Activated CD4-positive, alpha-beta memory T cell treated with anti-CD3 and anti-CD28 coated beads for 36 hours (primary cell): ENCODE measurements at regions not wholly inside any gene's neighbourhood (a gene's known extent, or its start where the extent isn't known, plus 50 kb on each side); places are given as distances from the start of the nearest gene placed in this dataset.

Source experiments
- CTCF ChIA-PET: fragments of 350-600 bp; sonication (Branson Sonifier 250); formaldehyde crosslinking; loops from one replicate; lab custom pipeline; 2021; ENCODE audit warnings: antibody characterized with exemption, inconsistent platforms; lab: Charles Lee
- POLR2A ChIA-PET: fragments of 350-600 bp; sonication (Branson Sonifier 250); formaldehyde crosslinking; loops from one replicate; lab custom pipeline; 2021; ENCODE audit warnings: antibody characterized with exemption; lab: Charles Lee
- DNase-seq: peaks from one replicate; pipeline ENCODE4 v3.0.0-alpha.2; 2020
- H3K27ac Mint-ChIP-seq: one replicate; pipeline ENCODE4 v1.8.0; 2021; ENCODE audit warnings: mixed read lengths
- H3K27me3 Mint-ChIP-seq: one replicate; pipeline ENCODE4 v1.8.0; 2021; ENCODE audit warnings: mixed read lengths
- H3K36me3 Mint-ChIP-seq: one replicate; pipeline ENCODE4 v1.8.0; 2021; ENCODE audit warnings: mixed read lengths
- H3K4me1 Mint-ChIP-seq: one replicate; pipeline ENCODE4 v1.8.0; 2021; ENCODE audit warnings: low read depth, mixed read lengths
- H3K4me3 Mint-ChIP-seq: one replicate; pipeline ENCODE4 v1.8.0; 2021; ENCODE audit warnings: mild to moderate bottlenecking, mixed read lengths
- H3K9me3 Mint-ChIP-seq: one replicate; pipeline ENCODE4 v1.8.0; 2021; ENCODE audit warnings: mixed read lengths
- intact Hi-C: fragments of 100-400 bp; cut with micrococcal nuclease; formaldehyde crosslinking; loops from one replicate; pipeline ENCODE4 v1.15.1; 2023

DNA sequence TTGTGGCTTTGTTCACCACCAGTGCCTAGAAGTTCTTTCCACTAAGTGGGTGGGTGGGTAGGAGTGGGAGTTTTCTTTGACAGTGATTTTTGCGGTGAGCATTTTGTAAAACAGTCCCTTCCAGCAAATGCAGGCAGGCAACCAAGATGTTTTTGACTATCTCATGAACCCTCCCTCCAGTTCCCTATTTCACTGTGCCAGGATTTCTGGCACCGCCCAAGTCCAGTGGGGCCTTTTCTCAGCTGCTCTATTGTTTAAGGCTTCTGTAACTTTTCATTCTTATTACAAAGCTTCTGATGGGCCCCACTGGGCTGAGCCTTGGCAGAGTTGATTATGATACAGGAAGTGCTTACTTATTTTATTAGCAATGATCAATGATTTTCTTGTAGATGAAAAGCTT is 236.0 kb downstream of the EDEM1 start:
- ChIA-PET POLR2A (no interaction called here), CTCF (interaction anchor here (1.5 kb wide), 1 partner anchor 34 kb away, joined by 3 read pairs; no protein-coding TSS in a partner anchor)
- Mint-ChIP-seq H3K4me3 (no peak overlapping the region), H3K27me3 (peaks cover 1% of the 10 kb centered on the region), H3K9me3 (no peaks in the 10 kb centered on the region), H3K36me3 (no peaks in the 10 kb centered on the region), H3K27ac (no peak overlapping the region), H3K4me1 (peaks cover 4% of the 10 kb centered on the region)
- intact Hi-C loops: loop anchor here (10.0 kb wide), 2 partner anchors 141 to 311 kb away; no protein-coding TSS in a partner anchor
- DNase-seq: no peak

DNA sequence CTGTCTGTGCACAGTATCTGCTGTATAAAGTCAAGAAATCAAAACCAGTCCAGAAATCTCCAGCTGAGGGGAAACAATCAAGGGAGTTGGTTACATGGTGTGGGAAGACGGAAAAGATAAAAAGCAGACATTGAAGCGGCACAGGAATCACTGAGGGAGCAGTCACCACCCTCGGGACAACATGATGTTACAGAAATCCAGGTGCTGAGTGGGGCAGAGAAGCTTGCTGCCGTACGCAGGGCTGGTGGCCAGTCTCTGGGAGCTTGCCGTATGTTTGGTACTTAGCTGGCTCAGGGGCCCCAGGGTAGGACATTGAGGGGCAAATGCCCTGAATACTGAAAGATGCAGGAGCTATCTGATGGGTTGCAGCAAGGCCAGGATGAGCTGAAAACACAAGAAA is 237.9 kb downstream of the EDEM1 start:
- POLR2A ChIA-PET: no interaction called here

DNA sequence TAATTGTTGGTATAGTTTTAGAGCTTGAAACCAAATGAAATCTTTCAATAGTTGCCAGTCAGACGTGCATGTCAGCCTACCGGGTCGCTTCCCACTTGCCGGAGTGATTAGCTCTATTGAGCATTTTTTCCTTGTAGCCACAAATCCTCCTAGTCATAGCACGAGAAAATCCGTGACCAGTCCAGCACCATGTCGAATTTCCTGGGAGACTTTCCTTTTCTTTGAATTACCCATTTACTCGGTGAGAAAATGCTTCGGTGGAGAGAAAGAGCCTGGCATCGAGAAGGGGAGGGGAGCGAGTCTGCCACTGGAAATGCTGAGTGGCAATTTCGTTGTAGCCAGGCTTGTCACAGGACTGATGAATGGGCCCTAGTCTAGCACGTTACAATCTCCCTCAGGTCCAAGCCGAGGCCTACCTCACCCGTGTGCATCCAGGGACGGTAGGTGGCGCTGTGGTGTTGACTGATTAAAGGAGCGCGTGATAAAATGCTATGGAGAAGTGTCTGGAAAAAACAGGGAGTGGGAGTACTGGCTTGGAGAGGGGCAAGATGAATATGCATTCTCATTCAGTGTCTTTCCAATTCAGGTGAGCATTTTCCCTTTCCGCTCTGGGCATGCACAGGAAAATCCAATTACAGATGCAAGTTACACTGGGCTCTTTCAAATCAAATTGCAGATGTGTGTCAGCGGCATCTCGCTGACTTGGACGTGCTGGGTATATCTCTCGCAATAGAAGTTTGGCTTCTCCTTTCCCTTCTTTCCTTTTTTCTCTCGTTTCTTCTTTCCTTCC is 238.8 kb downstream of the EDEM1 start:
- H3K4me1 Mint-ChIP-seq: peaks cover 10% of the 10 kb centered on the region
- POLR2A ChIA-PET: no interaction called here
- no peak overlapping the region for H3K4me3 Mint-ChIP-seq
- CTCF ChIA-PET: interaction anchor here (0.5 to 1.5 kb wide), 8 partner anchors 14 to 1418 kb away, joined by 3 to 5 read pairs (median 4); no protein-coding TSS in a partner anchor
- H3K27ac Mint-ChIP-seq: no peak overlapping the region
- no peaks in the 10 kb centered on the region for H3K36me3 Mint-ChIP-seq
- H3K9me3 Mint-ChIP-seq: no peaks in the 10 kb centered on the region
- intact Hi-C loops: loop anchor here (2.0 to 10.0 kb wide), 6 partner anchors 94 to 1373 kb away; no protein-coding TSS in a partner anchor
- peaks cover 1% of the 10 kb centered on the region for H3K27me3 Mint-ChIP-seq
- peak; percentile 80 for DNase-seq

More for the DNA sequence above, 237.9 kb downstream of the EDEM1 start:
- peaks cover 1% of the 10 kb centered on the region for H3K27me3 Mint-ChIP-seq
- H3K4me3 Mint-ChIP-seq: no peak overlapping the region
- H3K4me1 Mint-ChIP-seq: peaks cover 10% of the 10 kb centered on the region
- H3K9me3 Mint-ChIP-seq: no peaks in the 10 kb centered on the region
- no peaks in the 10 kb centered on the region for H3K36me3 Mint-ChIP-seq
- intact Hi-C loops: loop anchor here (5.0 to 10.0 kb wide), 5 partner anchors 93 to 309 kb away; no protein-coding TSS in a partner anchor
- CTCF ChIA-PET: interaction anchor here (1.0 to 1.1 kb wide), 2 partner anchors 22 to 118 kb away, joined by 3 read pairs; no protein-coding TSS in a partner anchor
- H3K27ac Mint-ChIP-seq: no peak overlapping the region
- no peak for DNase-seq

GRCh38 chr3:5427021-5427420 is 239.5 kb downstream of the EDEM1 start:
- Mint-ChIP-seq H3K4me3 (no peak overlapping the region), H3K27ac (no peak overlapping the region), H3K9me3 (no peaks in the 10 kb centered on the region), H3K4me1 (peaks cover 10% of the 10 kb centered on the region), H3K27me3 (peaks cover 1% of the 10 kb centered on the region), H3K36me3 (no peaks in the 10 kb centered on the region)
- POLR2A ChIA-PET: no interaction called here
- intact Hi-C loops: loop anchor here (2.0 to 10.0 kb wide), 6 partner anchors 95 to 1372 kb away; no protein-coding TSS in a partner anchor
- DNase-seq: no peak
- CTCF ChIA-PET: interaction anchor here (0.5 to 1.5 kb wide), 8 partner anchors 10 to 1418 kb away, joined by 3 to 5 read pairs (median 4); no protein-coding TSS in a partner anchor

DNA sequence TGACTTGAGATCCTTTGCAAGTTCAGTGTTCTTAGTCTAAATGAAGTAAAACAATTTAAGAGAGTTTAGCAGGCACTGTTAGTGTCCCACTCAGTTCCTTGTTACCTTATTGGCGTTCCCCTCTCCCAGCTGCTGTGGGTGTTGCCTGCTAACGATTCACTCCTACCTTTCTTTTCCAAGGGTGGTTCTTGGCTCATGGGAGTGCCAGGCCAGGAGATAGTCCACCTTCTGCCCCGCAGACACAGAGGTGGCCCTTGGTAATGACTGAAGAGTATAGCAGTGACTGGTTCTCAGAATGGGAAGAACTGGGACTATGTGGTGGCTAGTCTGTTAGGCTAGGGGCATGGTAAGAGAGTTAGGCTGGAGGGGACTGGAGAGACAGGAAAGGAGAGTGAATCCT is 240.4 kb downstream of the EDEM1 start:
- intact Hi-C loops: loop anchor here (2.0 to 10.0 kb wide), 6 partner anchors 96 to 1371 kb away; no protein-coding TSS in a partner anchor
- Mint-ChIP-seq H3K27me3 (peaks cover 1% of the 10 kb centered on the region), H3K4me1 (peaks cover 10% of the 10 kb centered on the region), H3K4me3 (no peak overlapping the region), H3K27ac (no peak overlapping the region), H3K9me3 (no peaks in the 10 kb centered on the region), H3K36me3 (no peaks in the 10 kb centered on the region)
- ChIA-PET CTCF (interaction anchor here (0.6 to 1.5 kb wide), 3 partner anchors 27 to 693 kb away, joined by 3 to 4 read pairs (median 4); no protein-coding TSS in a partner anchor), POLR2A (interaction anchor here (0.5 kb wide), 1 partner anchor 16 kb away, joined by 3 read pairs; no protein-coding TSS in a partner anchor)
- DNase-seq: no peak

DNA sequence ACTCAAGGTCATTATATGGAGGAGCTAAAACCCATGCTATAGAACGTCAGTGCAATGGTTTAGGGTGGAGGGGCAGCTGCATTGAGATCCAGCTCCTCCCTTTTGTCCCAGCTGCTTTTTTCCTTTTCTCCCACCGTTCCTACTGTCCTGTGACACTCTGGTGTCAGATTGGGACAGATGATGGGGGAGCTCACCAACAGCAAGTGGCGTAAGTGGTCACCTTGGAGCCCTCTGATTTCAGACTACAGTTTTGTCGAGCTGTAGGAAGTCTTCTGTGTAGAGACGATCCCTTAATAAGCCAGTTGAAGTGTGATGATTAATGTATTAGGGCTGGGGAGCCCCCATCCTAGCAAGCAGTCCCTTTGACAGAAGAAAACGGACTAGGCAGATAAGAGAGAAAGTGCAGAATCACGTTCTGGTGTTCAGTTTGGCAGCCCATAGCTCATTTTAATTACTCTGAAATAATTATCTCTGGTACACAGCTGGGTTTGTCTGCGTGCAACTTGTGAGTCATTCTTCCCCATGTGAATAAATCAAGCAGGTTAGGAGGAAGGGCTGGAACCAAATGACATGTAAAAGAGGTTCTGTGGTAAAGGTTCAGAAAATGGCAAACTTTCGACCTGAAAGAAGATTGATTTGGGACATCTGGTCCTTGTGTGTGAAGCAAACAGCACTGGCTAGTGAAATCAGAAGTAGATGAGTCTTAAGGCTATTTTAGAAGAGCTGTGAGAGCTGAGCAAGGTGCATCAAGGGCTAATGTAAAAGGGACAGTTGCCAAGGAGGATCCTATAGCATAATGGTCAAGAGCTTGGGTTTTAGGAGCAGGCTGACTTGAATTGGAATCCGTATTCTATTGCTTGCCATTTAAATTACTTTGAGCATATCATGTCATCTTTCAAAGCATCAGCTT is 241.4 kb downstream of the EDEM1 start:
- Mint-ChIP-seq H3K4me1 (peaks cover 10% of the 10 kb centered on the region), H3K9me3 (no peaks in the 10 kb centered on the region), H3K27me3 (peaks cover 1% of the 10 kb centered on the region), H3K27ac (no peak overlapping the region), H3K4me3 (no peak overlapping the region), H3K36me3 (no peaks in the 10 kb centered on the region)
- POLR2A ChIA-PET: interaction anchor here (0.5 kb wide), 1 partner anchor 17 kb away, joined by 3 read pairs; no protein-coding TSS in a partner anchor
- DNase-seq: no peak
- CTCF ChIA-PET: interaction anchor here (1.1 kb wide), 1 partner anchor 26 kb away, joined by 3 read pairs; no protein-coding TSS in a partner anchor
- intact Hi-C loops: loop anchor here (5.0 to 10.0 kb wide), 5 partner anchors 97 to 306 kb away; no protein-coding TSS in a partner anchor

- H3K9me3 Mint-ChIP-seq: no peaks in the 10 kb centered on the region
- DNase-seq: no peak
- H3K4me3 Mint-ChIP-seq: no peak overlapping the region
- H3K4me1 Mint-ChIP-seq: peaks cover 10% of the 10 kb centered on the region
- intact Hi-C loops: loop anchor here (5.0 to 10.0 kb wide), 5 partner anchors 97 to 305 kb away; no protein-coding TSS in a partner anchor
- CTCF ChIA-PET: no interaction called here
- H3K36me3 Mint-ChIP-seq: no peaks in the 10 kb centered on the region
- peaks cover 1% of the 10 kb centered on the region for H3K27me3 Mint-ChIP-seq
- POLR2A ChIA-PET: no interaction called here
- H3K27ac Mint-ChIP-seq: no peak overlapping the region
Observed at GRCh38 chr3:5429517-5429890, 242.0 kb downstream of the EDEM1 start.

- H3K4me1 Mint-ChIP-seq: peaks cover 10% of the 10 kb centered on the region
- H3K27ac Mint-ChIP-seq: no peak overlapping the region
Observed at GRCh38 chr3:5430701-5431100, 243.2 kb downstream of the EDEM1 start.

DNA sequence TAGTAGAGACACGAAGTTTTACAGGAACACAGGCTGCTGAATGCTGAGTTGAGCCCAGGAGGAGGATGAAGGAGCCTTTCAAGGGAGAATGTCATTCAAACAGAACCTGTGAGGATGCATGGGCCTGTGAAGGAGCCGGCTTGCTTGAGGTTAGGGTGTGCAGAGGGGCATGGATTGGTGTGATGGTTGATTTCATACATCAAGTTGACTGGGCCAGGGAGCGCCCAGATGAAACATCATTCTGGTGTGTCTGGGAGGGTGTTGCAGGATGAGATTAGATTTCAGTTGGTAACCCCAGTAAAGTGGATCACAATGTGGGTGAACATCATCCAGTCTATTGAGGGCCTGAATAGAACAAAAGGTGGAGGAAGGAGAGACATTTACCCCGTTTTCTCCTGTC is 243.6 kb downstream of the EDEM1 start:
- Mint-ChIP-seq H3K9me3 (no peaks in the 10 kb centered on the region), H3K27ac (no peak overlapping the region), H3K36me3 (no peaks in the 10 kb centered on the region), H3K27me3 (no peaks in the 10 kb centered on the region), H3K4me1 (peaks cover 10% of the 10 kb centered on the region), H3K4me3 (no peak overlapping the region)
- no peak for DNase-seq
- ChIA-PET POLR2A (no interaction called here), CTCF (no interaction called here)
- intact Hi-C loops: no loop called here

More at GRCh38 chr3:5430701-5431100, 243.2 kb downstream of the EDEM1 start:
- no peaks in the 10 kb centered on the region for H3K27me3 Mint-ChIP-seq
- H3K4me3 Mint-ChIP-seq: no peak overlapping the region
- no peaks in the 10 kb centered on the region for H3K9me3 Mint-ChIP-seq
- CTCF ChIA-PET: no interaction called here
- no peaks in the 10 kb centered on the region for H3K36me3 Mint-ChIP-seq
- intact Hi-C loops: no loop called here
- DNase-seq: no peak
- POLR2A ChIA-PET: no interaction called here

- H3K36me3 Mint-ChIP-seq: no peaks in the 10 kb centered on the region
- CTCF ChIA-PET: no interaction called here
- no peak overlapping the region for H3K27ac Mint-ChIP-seq
- no peak overlapping the region for H3K4me3 Mint-ChIP-seq
- POLR2A ChIA-PET: no interaction called here
- H3K27me3 Mint-ChIP-seq: no peaks in the 10 kb centered on the region
- DNase-seq: no peak
- intact Hi-C loops: no loop called here
- H3K9me3 Mint-ChIP-seq: no peaks in the 10 kb centered on the region
- peaks cover 5% of the 10 kb centered on the region for H3K4me1 Mint-ChIP-seq
Observed at GRCh38 chr3:5431811-5432378, 244.4 kb downstream of the EDEM1 start.

GRCh38 chr3:5437296-5437782 is 249.8 kb downstream of the EDEM1 start:
- ChIA-PET CTCF (interaction anchor here (1.0 kb wide), 1 partner anchor 10 kb away, joined by 3 read pairs; no protein-coding TSS in a partner anchor), POLR2A (no interaction called here)
- intact Hi-C loops: no loop called here
- Mint-ChIP-seq H3K4me3 (no peak overlapping the region), H3K27ac (no peak overlapping the region), H3K27me3 (no peaks in the 10 kb centered on the region), H3K9me3 (no peaks in the 10 kb centered on the region), H3K4me1 (no peaks in the 10 kb centered on the region), H3K36me3 (no peaks in the 10 kb centered on the region)
- no peak for DNase-seq
